Thoracic aorta (tissue), 2 donors: ENCODE measurements at regions not wholly inside any gene's neighbourhood (a gene's known extent, or its start where the extent isn't known, plus 50 kb on each side); places are given as distances from the start of the nearest gene placed in this dataset.
A peak's percentile ranks its signal among the peaks of the same experiment; 100 is the strongest.
"Not testable (repeated sequence)": the region's sequence is repeated elsewhere in the genome, so short reads cannot be mapped to it uniquely, and the experiment has no call there.

Experiments used
- ATAC-seq: fragments of 150-250 bp; one replicate; pipeline ENCODE4 v1.8.0; 2017; ENCODE audit warnings: low read depth; ENCODE audit not compliant: insufficient number of reproducible peaks, low FRiP score
- DNase-seq: peaks from one replicate; pipeline ENCODE4 v3.0.0-alpha.2; 2020; ENCODE audit warnings: low spot score
- H3K27ac ChIP-seq, 2 donors: fragments of 200-600 bp; sonication (generic); 1 replicate in 1 of 2; 2 replicates in 1 of 2; pipeline ENCODE4 v1.5.1; 2016; ENCODE audit warnings: mild to moderate bottlenecking in 2 of 2, moderate library complexity in 2 of 2
- H3K27me3 ChIP-seq: fragments of 200-600 bp; sonication (generic); replicated peaks from 2 replicates; pipeline ENCODE4 v1.6.0; 2016; ENCODE audit warnings: mild to moderate bottlenecking; ENCODE audit not compliant: insufficient read depth
- H3K36me3 ChIP-seq: fragments of 200-600 bp; sonication (generic); one replicate; pipeline ENCODE4 v1.5.1; 2016
- H3K4me1 ChIP-seq, 2 donors: fragments of 200-600 bp; sonication (generic); 1 replicate in 1 of 2; 2 replicates in 1 of 2; pipeline versions ENCODE4 v1.5.1 to v1.6.0; 2016; ENCODE audit warnings: low read depth in 2 of 2, mild to moderate bottlenecking in 1 of 2; ENCODE audit not compliant: control insufficient read depth in 1 of 2
- H3K4me3 ChIP-seq: fragments of 200-600 bp; sonication (generic); 2 replicates; pipeline ENCODE4 v1.5.1; 2016; ENCODE audit warnings: mild to moderate bottlenecking
- H3K9me3 ChIP-seq: fragments of 200-600 bp; sonication (generic); 2 replicates; pipeline ENCODE4 v1.5.1; 2016

- H3K27me3 ChIP-seq, H3K4me3 ChIP-seq, ATAC-seq, H3K9me3 ChIP-seq, H3K27ac ChIP-seq, H3K36me3 ChIP-seq, DNase-seq, H3K4me1 ChIP-seq: not testable (repeated sequence)
Measured at GRCh38 chr22:11017108-11017507, 4510.9 kb upstream of the OR11H1 start.

DNA sequence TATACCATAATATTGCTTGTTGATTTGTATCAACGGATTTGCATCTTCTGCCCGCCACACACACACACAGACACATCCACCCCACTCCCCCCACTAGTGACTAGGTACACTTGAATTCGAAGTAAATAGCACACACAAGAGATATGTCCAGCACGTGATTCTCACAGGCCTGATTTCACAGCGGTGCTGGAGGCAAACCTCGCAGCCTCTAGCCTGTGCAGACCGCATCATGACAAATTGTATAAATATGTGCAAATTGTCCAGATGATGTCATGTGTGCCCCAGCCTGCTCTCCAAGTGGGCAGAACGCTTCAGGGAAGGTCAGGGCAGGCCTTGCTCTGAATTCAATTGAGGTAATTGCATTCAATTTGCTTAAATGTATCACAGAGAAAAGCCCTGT lies 4507.5 kb upstream of the OR11H1 start:
- H3K27ac ChIP-seq, H3K9me3 ChIP-seq, H3K4me3 ChIP-seq, DNase-seq, H3K36me3 ChIP-seq, H3K27me3 ChIP-seq, H3K4me1 ChIP-seq: not testable (repeated sequence)
- ATAC-seq = peak; percentile 2

DNA sequence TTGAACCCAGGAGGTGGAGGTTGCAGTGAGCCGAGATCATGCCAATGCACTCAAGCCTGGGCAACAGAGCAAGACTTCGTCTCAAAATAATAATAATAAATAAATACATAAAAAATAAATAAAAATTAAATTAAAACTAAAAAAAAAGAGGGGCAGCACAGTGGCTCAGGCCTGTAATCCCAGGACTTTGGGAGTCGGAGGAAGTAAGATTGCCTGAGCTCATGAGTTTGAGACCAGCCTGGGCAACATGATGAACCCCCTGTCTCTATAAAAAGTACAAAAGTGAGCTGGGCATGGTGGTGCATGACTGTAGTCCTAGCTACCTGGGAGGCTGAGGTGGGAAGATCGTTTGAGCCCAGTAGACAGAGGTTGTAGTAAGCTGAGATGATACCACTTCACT lies 4501.5 kb upstream of the OR11H1 start:
- not testable (repeated sequence) for DNase-seq, H3K4me3 ChIP-seq, H3K36me3 ChIP-seq, H3K27ac ChIP-seq, H3K4me1 ChIP-seq, H3K27me3 ChIP-seq, ATAC-seq
- H3K9me3 ChIP-seq = peaks cover 28% of the 10 kb centered on the region

- H3K9me3 ChIP-seq = peaks cover 29% of the 10 kb centered on the region
- ATAC-seq, DNase-seq, H3K4me3 ChIP-seq, H3K27me3 ChIP-seq, H3K27ac ChIP-seq, H3K4me1 ChIP-seq, H3K36me3 ChIP-seq: not testable (repeated sequence)
Measured at GRCh38 chr22:11027064-11027463, 4500.9 kb upstream of the OR11H1 start.

DNA sequence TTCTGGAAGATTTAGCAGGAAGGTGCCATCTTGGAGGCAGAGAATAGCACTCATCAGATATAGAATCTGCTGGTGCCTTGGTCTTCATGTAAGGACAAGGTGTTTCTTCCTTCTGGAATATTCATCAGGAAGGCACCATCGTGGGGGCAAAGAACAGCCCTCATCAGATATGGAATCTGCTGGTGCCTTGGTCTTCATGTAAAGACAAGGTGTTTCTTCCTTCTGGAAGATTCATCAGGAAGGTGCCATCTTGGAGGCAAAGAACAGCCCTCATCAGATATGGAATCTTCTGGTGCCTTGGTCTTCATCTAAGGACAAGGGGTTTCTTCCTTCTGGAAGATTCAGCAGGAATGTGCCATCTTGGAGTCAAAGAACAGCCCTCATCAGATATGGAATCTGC lies 4500.5 kb upstream of the OR11H1 start:
- not testable (repeated sequence) for ATAC-seq, H3K27ac ChIP-seq, H3K27me3 ChIP-seq, H3K4me3 ChIP-seq, H3K4me1 ChIP-seq, DNase-seq, H3K36me3 ChIP-seq
- H3K9me3 ChIP-seq = peaks cover 31% of the 10 kb centered on the region

GRCh38 chr22:11028180-11028579 lies 4499.8 kb upstream of the OR11H1 start:
- not testable (repeated sequence) for H3K27me3 ChIP-seq, DNase-seq, H3K27ac ChIP-seq, H3K4me3 ChIP-seq, ATAC-seq, H3K4me1 ChIP-seq, H3K36me3 ChIP-seq
- peaks cover 36% of the 10 kb centered on the region for H3K9me3 ChIP-seq

DNA sequence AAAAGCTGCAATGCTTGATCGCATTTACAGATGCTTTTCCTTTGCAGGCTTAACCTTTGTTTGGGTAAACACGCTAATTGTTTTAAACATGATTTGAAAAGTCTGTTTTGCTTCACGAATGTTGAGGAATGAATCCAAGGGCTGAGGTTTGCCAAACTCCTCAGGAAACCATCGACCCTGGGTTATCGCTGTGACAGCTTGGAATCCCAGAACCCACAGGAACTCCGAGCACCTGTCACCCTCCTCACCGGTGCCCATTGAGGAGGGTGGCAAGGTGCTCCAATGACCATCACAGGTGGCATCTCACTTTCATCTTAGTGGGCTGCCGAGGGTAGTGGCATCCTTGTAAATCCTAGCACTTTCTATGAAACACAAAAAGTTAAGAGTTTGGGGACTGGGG lies 4498.5 kb upstream of the OR11H1 start:
- peaks cover 42% of the 10 kb centered on the region for H3K9me3 ChIP-seq
- not testable (repeated sequence) for H3K4me1 ChIP-seq, H3K27ac ChIP-seq, ATAC-seq, H3K36me3 ChIP-seq, H3K4me3 ChIP-seq, H3K27me3 ChIP-seq, DNase-seq

DNA sequence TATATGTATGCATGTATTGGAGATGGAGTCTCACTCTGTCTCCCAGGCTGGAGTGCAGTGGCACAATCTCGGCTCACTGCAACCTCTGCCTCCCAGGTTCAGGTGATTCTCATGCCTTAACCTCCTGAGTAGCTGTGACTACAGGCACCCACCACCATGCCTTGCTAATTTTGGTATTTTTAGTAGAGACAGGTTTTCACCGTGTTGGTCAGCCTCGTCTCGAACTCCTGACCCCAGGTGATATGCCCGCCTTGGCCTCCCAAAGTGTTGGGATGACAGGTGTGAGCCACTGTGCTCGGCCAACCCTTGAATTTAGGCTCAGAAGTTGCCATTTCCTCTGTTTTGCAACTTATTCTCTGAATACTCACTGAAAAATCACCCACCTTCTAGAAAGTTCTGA lies 4498.0 kb upstream of the OR11H1 start:
- H3K4me3 ChIP-seq, H3K4me1 ChIP-seq, H3K27ac ChIP-seq, DNase-seq, H3K36me3 ChIP-seq, H3K27me3 ChIP-seq, ATAC-seq: not testable (repeated sequence)
- peaks cover 44% of the 10 kb centered on the region for H3K9me3 ChIP-seq

GRCh38 chr22:11030571-11031410 lies 4497.2 kb upstream of the OR11H1 start:
- not testable (repeated sequence) for H3K27ac ChIP-seq, ATAC-seq, H3K4me3 ChIP-seq, DNase-seq, H3K4me1 ChIP-seq, H3K36me3 ChIP-seq, H3K27me3 ChIP-seq
- peaks cover 47% of the 10 kb centered on the region for H3K9me3 ChIP-seq

GRCh38 chr22:11032115-11032514 lies 4495.9 kb upstream of the OR11H1 start:
- not testable (repeated sequence) for H3K36me3 ChIP-seq, H3K27ac ChIP-seq, ATAC-seq, H3K4me3 ChIP-seq, H3K27me3 ChIP-seq, DNase-seq, H3K4me1 ChIP-seq
- peaks cover 54% of the 10 kb centered on the region for H3K9me3 ChIP-seq

GRCh38 chr22:11034660-11034987 lies 4493.4 kb upstream of the OR11H1 start:
- ATAC-seq = peak; percentile 3
- H3K4me3 ChIP-seq, H3K27ac ChIP-seq, H3K27me3 ChIP-seq, H3K36me3 ChIP-seq, DNase-seq, H3K4me1 ChIP-seq: not testable (repeated sequence)
- H3K9me3 ChIP-seq = peaks cover 58% of the 10 kb centered on the region

DNA sequence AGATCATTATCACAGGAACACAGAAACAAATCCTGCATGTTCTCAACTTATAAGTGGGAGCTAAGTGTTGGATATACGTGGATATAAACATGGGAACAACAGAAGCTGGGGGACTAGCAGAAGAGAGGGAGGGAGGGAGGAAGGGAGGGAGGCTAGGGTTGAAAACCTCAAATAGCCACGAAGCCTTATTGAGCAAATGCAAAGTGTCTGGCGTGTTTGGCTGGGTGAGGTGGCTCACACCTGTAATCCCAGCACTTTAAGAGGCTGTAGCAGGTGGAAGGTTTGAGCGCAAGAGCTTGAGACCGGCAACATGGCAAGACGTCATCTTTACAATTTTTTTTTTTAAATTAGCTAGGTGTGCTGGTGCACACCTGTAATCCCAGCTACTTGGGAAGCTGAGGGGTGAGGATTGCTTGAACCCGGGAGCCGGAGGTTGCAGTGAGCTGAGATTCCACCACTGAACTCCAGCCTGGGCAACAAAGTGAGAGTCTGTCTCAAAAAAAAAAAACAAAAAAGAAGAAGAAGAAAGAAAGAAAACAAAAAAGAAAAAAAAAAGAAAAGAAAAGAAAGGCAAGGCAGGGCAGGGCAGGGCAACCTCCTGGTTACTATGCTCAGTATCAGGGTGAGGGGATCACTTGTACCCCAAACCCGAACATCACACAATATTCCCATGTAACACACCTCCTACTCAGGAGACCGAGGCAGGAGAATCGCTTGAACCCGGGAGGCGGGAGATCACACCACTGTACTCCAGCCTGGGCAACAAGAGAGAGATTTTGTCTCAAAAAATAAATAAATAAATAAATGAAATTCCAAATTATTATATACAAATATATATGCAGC lies 4492.7 kb upstream of the OR11H1 start:
- not testable (repeated sequence) for DNase-seq, ATAC-seq, H3K27me3 ChIP-seq, H3K4me1 ChIP-seq, H3K4me3 ChIP-seq, H3K27ac ChIP-seq, H3K36me3 ChIP-seq
- H3K9me3 ChIP-seq = peaks cover 56% of the 10 kb centered on the region
